ENCODE measurements at regions not wholly inside any gene's neighbourhood (a gene's known extent, or its start where the extent isn't known, plus 50 kb on each side); places are given as distances from the start of the nearest gene placed in this dataset.

- DNase-seq (ENCODE audit: low spot score), result no peak
Observed at GRCh38 chr3:23664459-23664858, 141.3 kb upstream of the UBE2E1 start.

- no peak for DNase-seq (ENCODE audit: low spot score)
Observed at GRCh38 chr3:23665741-23666140, 140.0 kb upstream of the UBE2E1 start.

GRCh38 chr3:23666818-23667217, 138.9 kb upstream of the UBE2E1 start:
- no peak for DNase-seq (ENCODE audit: low spot score)

GRCh38 chr3:23667536-23668429, 138.0 kb upstream of the UBE2E1 start:
- no peak for DNase-seq (ENCODE audit: low spot score)

GRCh38 chr3:23668430-23668904, 137.3 kb upstream of the UBE2E1 start:
- no peak for DNase-seq (ENCODE audit: low spot score)

GRCh38 chr3:23669541-23670255, 136.1 kb upstream of the UBE2E1 start:
- DNase-seq (ENCODE audit: low spot score), result no peak

- no peak for DNase-seq (ENCODE audit: low spot score)
Observed at GRCh38 chr3:23671851-23672589, 133.7 kb upstream of the UBE2E1 start.

GRCh38 chr3:23672628-23673027, 133.1 kb upstream of the UBE2E1 start:
- DNase-seq (ENCODE audit: low spot score), result no peak

GRCh38 chr3:23675010-23675409, 130.7 kb upstream of the UBE2E1 start:
- DNase-seq (ENCODE audit: low spot score), result no peak

GRCh38 chr3:23676093-23676492, 129.7 kb upstream of the UBE2E1 start:
- DNase-seq (ENCODE audit: low spot score), result no peak

- no peak for DNase-seq (ENCODE audit: low spot score)
Observed at GRCh38 chr3:23682646-23683045, 123.1 kb upstream of the UBE2E1 start.

- DNase-seq (ENCODE audit: low spot score), result no peak
Observed at GRCh38 chr3:23685541-23686258, 120.1 kb upstream of the UBE2E1 start.

GRCh38 chr3:23686519-23686918, 119.2 kb upstream of the UBE2E1 start:
- no peak for DNase-seq (ENCODE audit: low spot score)

- no peak for DNase-seq (ENCODE audit: low spot score)
Observed at GRCh38 chr3:23691357-23691895, 114.3 kb upstream of the UBE2E1 start.

- no peak for DNase-seq (ENCODE audit: low spot score)
Observed at GRCh38 chr3:23696842-23697241, 108.9 kb upstream of the UBE2E1 start.

GRCh38 chr3:23697416-23697815, 108.3 kb upstream of the UBE2E1 start:
- no peak for DNase-seq (ENCODE audit: low spot score)

- DNase-seq (ENCODE audit: low spot score), result peak; percentile 9
Observed at GRCh38 chr3:23698652-23699313, 107.0 kb upstream of the UBE2E1 start.

- no peak for DNase-seq (ENCODE audit: low spot score)
Observed at GRCh38 chr3:23700616-23701015, 105.1 kb upstream of the UBE2E1 start.

GRCh38 chr3:23701716-23702597, 103.8 kb upstream of the UBE2E1 start:
- no peak for DNase-seq (ENCODE audit: low spot score)

GRCh38 chr3:23704298-23704697, 101.5 kb upstream of the UBE2E1 start:
- DNase-seq (ENCODE audit: low spot score), result no peak

All from NAMALWA (cell line).